GM12864 (cell line): ENCODE measurements at regions not wholly inside any gene's neighbourhood (a gene's known extent, or its start where the extent isn't known, plus 50 kb on each side); places are given as distances from the start of the nearest gene placed in this dataset.

Source experiments
- DNase-seq: peaks from one replicate; pipeline ENCODE4 v3.0.0-alpha.2; 2011; ENCODE audit warnings: low read depth
- H3K4me3 ChIP-seq: 2 replicates; pipeline ENCODE4 v1.5.1; 2011; ENCODE audit warnings: mild to moderate bottlenecking, low read depth, low read length, control low read depth
- TF ChIP-seq, protein P1 (sequence below): IDR thresholded peaks from 2 replicates; pipeline ENCODE4 v1.5.1; 2011; ENCODE audit warnings: low read depth, mild to moderate bottlenecking, moderate library complexity, low read length, control low read depth, inconsistent platforms; ENCODE audit errors: missing control alignments

DNA sequence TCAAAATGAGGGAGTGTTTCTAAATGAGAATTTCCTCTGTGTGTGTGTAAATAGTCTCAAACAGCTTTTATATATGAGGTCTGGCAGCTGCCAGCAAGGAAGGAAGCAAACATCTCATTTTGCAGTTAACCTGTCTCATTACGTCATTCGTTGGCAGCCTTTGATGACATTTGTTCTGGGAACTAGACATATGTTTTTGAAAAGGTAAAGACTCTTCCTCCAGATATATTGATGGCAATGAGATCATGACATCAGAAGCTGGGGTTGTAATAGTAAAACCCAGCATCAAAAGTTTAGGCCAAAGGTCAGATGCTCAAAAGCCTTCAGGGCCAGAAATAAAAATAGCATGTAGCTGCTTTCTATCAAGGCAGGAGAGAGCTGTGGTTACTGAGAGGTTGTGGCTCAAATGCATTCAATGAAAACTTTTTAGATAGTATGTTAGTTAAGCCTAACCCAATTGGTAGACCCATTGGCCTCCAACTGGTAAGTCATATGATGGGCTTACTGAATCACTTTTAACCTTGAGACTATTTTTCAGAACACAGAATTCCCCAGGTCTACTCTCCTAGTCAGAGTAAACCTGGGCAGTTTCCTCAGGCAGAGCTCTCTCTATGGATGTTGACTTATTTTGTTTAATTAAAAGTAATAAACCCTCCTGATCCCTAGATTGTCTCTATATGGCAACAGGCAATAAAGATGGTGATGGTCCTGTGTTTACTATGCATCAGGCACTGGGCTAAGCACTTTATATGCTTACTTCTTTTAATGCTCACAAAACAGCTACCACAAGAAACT lies 386.5 kb upstream of the CFAP20DC start:
- no peak for DNase-seq
- H3K4me3 ChIP-seq: no peak overlapping the region
- TF ChIP-seq, protein P1, sequence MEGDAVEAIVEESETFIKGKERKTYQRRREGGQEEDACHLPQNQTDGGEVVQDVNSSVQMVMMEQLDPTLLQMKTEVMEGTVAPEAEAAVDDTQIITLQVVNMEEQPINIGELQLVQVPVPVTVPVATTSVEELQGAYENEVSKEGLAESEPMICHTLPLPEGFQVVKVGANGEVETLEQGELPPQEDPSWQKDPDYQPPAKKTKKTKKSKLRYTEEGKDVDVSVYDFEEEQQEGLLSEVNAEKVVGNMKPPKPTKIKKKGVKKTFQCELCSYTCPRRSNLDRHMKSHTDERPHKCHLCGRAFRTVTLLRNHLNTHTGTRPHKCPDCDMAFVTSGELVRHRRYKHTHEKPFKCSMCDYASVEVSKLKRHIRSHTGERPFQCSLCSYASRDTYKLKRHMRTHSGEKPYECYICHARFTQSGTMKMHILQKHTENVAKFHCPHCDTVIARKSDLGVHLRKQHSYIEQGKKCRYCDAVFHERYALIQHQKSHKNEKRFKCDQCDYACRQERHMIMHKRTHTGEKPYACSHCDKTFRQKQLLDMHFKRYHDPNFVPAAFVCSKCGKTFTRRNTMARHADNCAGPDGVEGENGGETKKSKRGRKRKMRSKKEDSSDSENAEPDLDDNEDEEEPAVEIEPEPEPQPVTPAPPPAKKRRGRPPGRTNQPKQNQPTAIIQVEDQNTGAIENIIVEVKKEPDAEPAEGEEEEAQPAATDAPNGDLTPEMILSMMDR: no peak

DNA sequence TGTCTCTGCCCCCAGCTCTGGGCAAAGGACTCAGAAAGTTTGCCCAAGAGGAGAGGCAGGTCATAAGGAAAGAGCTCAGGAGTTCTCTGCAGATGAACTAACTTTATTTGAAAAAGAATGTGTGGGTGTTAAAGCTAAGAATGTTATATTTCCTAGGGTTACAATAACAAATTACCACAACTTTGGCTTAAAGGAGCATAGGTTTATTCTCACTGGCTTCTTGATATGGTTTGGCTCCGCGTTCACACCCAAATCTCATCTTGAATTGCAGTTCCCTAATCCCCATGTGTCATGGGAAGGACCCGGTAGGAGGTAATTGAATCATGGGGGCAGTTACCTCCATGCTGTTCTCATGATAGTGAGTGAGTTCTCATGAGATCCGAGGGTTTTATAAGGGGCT lies 383.7 kb upstream of the CFAP20DC start:
- no peak overlapping the region for H3K4me3 ChIP-seq
- TF ChIP-seq, protein P1: no peak
- no peak for DNase-seq

DNA sequence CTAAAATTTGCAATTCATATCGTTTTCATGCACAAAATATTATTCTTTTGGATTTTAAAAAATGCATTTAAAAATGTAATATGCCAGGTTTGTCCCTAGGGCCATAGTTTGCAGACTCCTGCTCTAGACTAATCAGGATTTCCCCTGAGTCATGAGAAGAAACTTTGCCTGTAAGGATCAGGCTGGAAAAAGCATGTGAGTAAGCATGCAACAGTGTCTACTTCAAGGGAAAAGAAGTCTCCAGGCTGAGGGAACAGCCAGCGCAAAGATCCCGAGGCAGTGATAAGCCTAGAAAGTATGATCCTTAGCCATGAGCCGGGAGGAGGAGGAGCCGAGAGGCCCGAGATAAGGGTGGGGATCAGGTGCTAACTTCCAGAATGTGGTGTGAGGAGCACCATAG lies 382.8 kb upstream of the CFAP20DC start:
- no peak for DNase-seq
- TF ChIP-seq, protein P1: no peak
- no peak overlapping the region for H3K4me3 ChIP-seq

DNA sequence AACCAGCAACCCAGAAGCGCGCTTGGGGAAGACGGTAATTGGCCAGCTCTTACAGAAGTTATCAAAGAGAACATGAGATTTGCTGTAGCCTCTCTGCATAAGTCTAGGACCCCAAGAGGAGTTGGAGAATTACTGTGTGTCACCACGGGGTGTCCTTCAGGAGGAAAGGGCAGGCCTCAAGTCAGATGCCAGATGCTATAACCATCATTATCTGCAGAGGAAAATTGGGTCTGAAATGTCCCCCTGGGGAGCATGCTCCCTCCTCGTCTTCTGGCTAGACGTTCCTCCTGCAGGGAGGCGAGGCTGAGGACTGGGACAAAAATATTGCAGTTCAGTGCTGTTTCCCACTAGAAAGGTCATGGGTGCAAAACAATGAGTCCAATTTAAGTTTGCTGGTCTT lies 380.5 kb upstream of the CFAP20DC start:
- no peak for DNase-seq
- TF ChIP-seq, protein P1: no peak
- no peak overlapping the region for H3K4me3 ChIP-seq

DNA sequence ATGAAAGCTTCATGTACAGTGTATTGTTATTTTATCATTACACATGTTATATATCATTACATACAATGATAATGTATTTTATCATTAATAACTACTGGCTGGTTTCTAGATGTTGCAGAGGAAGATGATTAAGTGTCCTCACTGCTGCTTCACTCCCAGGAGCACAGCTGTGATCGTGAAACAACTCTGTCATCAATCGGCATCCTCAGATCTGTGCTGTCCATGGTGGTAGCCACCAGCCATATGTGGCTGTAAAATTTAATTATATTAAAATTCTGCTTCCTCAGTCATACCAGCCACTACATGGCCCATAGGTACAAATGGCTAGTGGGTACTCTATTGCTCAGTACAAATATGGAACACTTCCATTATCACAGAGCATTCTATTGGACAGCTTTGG lies 379.4 kb upstream of the CFAP20DC start:
- no peak for DNase-seq
- TF ChIP-seq, protein P1: no peak
- H3K4me3 ChIP-seq: no peak overlapping the region

DNA sequence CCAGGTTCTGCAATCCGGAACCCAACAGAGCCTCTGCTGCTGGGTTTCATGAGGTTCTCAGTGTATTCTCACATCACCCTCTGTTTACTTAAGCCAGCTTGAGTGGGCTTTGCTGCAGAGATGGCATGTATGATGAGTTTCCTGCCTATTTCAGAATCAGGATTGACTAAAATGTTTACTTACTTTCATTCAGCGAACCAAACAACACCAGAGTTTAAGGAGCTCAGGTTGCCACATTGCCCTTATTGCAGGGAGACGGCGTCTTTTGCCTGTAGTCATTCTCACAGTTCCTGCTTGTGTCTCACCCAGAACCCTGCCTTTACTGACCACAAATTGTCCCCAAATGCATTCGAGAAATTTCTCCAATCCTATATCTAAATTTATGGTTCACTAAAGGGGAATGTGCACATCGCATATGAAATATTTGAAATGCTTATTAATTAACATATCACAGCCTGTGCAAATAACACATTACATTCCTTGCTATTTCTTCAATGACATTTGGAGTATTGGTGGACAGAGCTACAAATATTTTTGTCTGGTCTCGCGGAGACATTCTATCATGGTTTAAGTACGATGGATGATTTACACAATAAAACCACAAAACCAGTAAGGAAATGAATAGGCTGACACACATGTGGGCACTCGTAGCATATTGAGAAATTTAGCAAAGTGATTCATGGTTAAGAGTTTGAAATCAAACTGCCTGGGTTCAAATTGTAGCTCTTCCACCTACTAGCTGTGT lies 377.2 kb upstream of the CFAP20DC start:
- H3K4me3 ChIP-seq: no peak overlapping the region
- TF ChIP-seq, protein P1: no peak
- DNase-seq: no peak
